ENCODE measurements at regions not wholly inside any gene's neighbourhood (a gene's known extent, or its start where the extent isn't known, plus 50 kb on each side); places are given as distances from the start of the nearest gene placed in this dataset.

- Histone ChIP-seq H3K36me3 (ENCODE audit: insufficient read depth, low read length) (no peaks in the 10 kb centered on the region), H3K27me3 (ENCODE audit: insufficient read depth, low read length, poor library complexity) (peaks cover 3% of the 10 kb centered on the region), H3K4me2 (ENCODE audit: insufficient read depth, low read length) (no peak overlapping the region), H3K9ac (ENCODE audit: low read depth, low read length) (no peak overlapping the region), H4K20me1 (ENCODE audit: insufficient read depth, low read length) (no peaks in the 10 kb centered on the region), H3K4me3 (ENCODE audit: low read depth in 1 of 2, low read length in 2 of 2) (no peak overlapping the region), H3K79me2 (ENCODE audit: insufficient read depth, low read length) (no peaks in the 10 kb centered on the region), H2AFZ (ENCODE audit: low read depth, low read length) (no peak overlapping the region), H3K4me1 (ENCODE audit: insufficient read depth, low read length) (no peaks in the 10 kb centered on the region), H3K9me3 (ENCODE audit: insufficient read depth, low read length, severe bottlenecking) (no peaks in the 10 kb centered on the region), H3K27ac (ENCODE audit: low read length) (no peak overlapping the region)
- ATAC-seq (ENCODE audit: insufficient read depth, low read depth) (peak; percentile 69), DNase-seq (peak; percentile 33)
- TF ChIP-seq EZH2 (IDR thresholded peaks at IDR 0.05; ENCODE audit: borderline replicate concordance, low read depth, low read length, severe bottlenecking) = no peak
- TF ChIP-seq CTCF (IDR thresholded peaks at IDR 0.05; ENCODE audit: borderline replicate concordance, extremely low read depth, low read length, poor library complexity, severe bottlenecking) = peak; percentile 73
Observed at GRCh38 chr6:99119109-99120031, 171.6 kb upstream of the FBXL4 start.

- no peak overlapping the region for H3K4me3 ChIP-seq (ENCODE audit: low read depth in 1 of 2, low read length in 2 of 2)
- TF ChIP-seq CTCF (IDR thresholded peaks at IDR 0.05; ENCODE audit: borderline replicate concordance, extremely low read depth, low read length, poor library complexity, severe bottlenecking) (no peak), EZH2 (IDR thresholded peaks at IDR 0.05; ENCODE audit: borderline replicate concordance, low read depth, low read length, severe bottlenecking) (no peak)
- H3K9ac ChIP-seq (ENCODE audit: low read depth, low read length) = no peak overlapping the region
- DNase-seq (no peak), ATAC-seq (ENCODE audit: insufficient read depth, low read depth) (no peak)
- H3K27me3 ChIP-seq (ENCODE audit: insufficient read depth, low read length, poor library complexity) = peaks cover 5% of the 10 kb centered on the region
- H3K4me2 ChIP-seq (ENCODE audit: insufficient read depth, low read length) = no peak overlapping the region
- H3K79me2 ChIP-seq (ENCODE audit: insufficient read depth, low read length) = no peaks in the 10 kb centered on the region
- no peaks in the 10 kb centered on the region for H3K9me3 ChIP-seq (ENCODE audit: insufficient read depth, low read length, severe bottlenecking)
- H4K20me1 ChIP-seq (ENCODE audit: insufficient read depth, low read length) = no peaks in the 10 kb centered on the region
- H3K36me3 ChIP-seq (ENCODE audit: insufficient read depth, low read length) = no peaks in the 10 kb centered on the region
- H3K27ac ChIP-seq (ENCODE audit: low read length) = no peak overlapping the region
- H3K4me1 ChIP-seq (ENCODE audit: insufficient read depth, low read length) = no peaks in the 10 kb centered on the region
- no peak overlapping the region for H2AFZ ChIP-seq (ENCODE audit: low read depth, low read length)
Observed at GRCh38 chr6:99114769-99115406, 167.1 kb upstream of the FBXL4 start.

- Histone ChIP-seq H3K4me2 (ENCODE audit: insufficient read depth, low read length) (no peak overlapping the region), H4K20me1 (ENCODE audit: insufficient read depth, low read length) (no peaks in the 10 kb centered on the region), H3K79me2 (ENCODE audit: insufficient read depth, low read length) (no peaks in the 10 kb centered on the region), H3K27me3 (ENCODE audit: insufficient read depth, low read length, poor library complexity) (peaks cover 3% of the 10 kb centered on the region), H3K36me3 (ENCODE audit: insufficient read depth, low read length) (no peaks in the 10 kb centered on the region), H3K4me3 (ENCODE audit: low read depth in 1 of 2, low read length in 2 of 2) (no peak overlapping the region), H2AFZ (ENCODE audit: low read depth, low read length) (no peak overlapping the region), H3K27ac (ENCODE audit: low read length) (no peak overlapping the region), H3K4me1 (ENCODE audit: insufficient read depth, low read length) (no peaks in the 10 kb centered on the region), H3K9me3 (ENCODE audit: insufficient read depth, low read length, severe bottlenecking) (no peaks in the 10 kb centered on the region), H3K9ac (ENCODE audit: low read depth, low read length) (no peak overlapping the region)
- DNase-seq = no peak
- ATAC-seq (ENCODE audit: insufficient read depth, low read depth) = peak; percentile 57; the same call in 2 of the 3 replicates
- TF ChIP-seq EZH2 (IDR thresholded peaks at IDR 0.05; ENCODE audit: borderline replicate concordance, low read depth, low read length, severe bottlenecking) (no peak), CTCF (IDR thresholded peaks at IDR 0.05; ENCODE audit: borderline replicate concordance, extremely low read depth, low read length, poor library complexity, severe bottlenecking) (no peak)
Observed at GRCh38 chr6:99111590-99111989, 163.8 kb upstream of the FBXL4 start.
